H1 (cell line): ENCODE measurements at regions not wholly inside any gene's neighbourhood (a gene's known extent, or its start where the extent isn't known, plus 50 kb on each side); places are given as distances from the start of the nearest gene placed in this dataset.

ENCODE experiments used
- CTCF ChIA-PET: fragments of 300-600 bp; sonication (Branson Sonifier 250); formaldehyde crosslinking; loops from one replicate; lab custom pipeline; 2021; ENCODE audit not compliant: partially characterized antibody; lab: Charles Lee
- POLR2A ChIA-PET: fragments of 300-600 bp; sonication (Branson Sonifier 250); formaldehyde crosslinking; loops from one replicate; lab custom pipeline; 2021; ENCODE audit warnings: inconsistent platforms; ENCODE audit not compliant: partially characterized antibody; lab: Charles Lee
- DNase-seq, 2 experiments: peaks; one replicate each; pipeline versions ENCODE4 v3.0.0 to v3.0.0-alpha.2; 2010 to 2022; ENCODE audit warnings: low spot score in 2 of 2, low read depth in 1 of 2, mixed read lengths in 1 of 2
- FAIRE-seq: peaks from 2 replicates; lab custom pipeline; 2011; peaks lifted over from hg19 to GRCh38; lab: Jason Lieb, UNC
- H2AFZ ChIP-seq: 2 replicates; pipeline ENCODE4 v1.8.1; 2012; ENCODE audit warnings: low read length, inconsistent platforms
- H2AK5ac ChIP-seq: 2 replicates; pipeline ENCODE4 v1.6.1; 2013; ENCODE audit warnings: low read depth, low read length
- H2BK120ac ChIP-seq: replicated peaks from 2 replicates; pipeline ENCODE3; 2013; ENCODE audit warnings: low read depth, low read length, inconsistent platforms
- H2BK12ac ChIP-seq: 2 replicates; pipeline ENCODE4 v1.6.1; 2013; ENCODE audit warnings: low read depth, low read length
- H2BK15ac ChIP-seq: 2 replicates; pipeline ENCODE4 v1.6.1; 2013; ENCODE audit warnings: low read length
- H2BK20ac ChIP-seq: 2 replicates; pipeline ENCODE4 v1.6.1; 2013; ENCODE audit warnings: low read length
- H2BK5ac ChIP-seq: 2 replicates; pipeline ENCODE4 v1.6.1; 2013; ENCODE audit warnings: low read depth, low read length
- H3K14ac ChIP-seq: 2 replicates; pipeline ENCODE4 v1.6.1; 2013; ENCODE audit warnings: inconsistent platforms; ENCODE audit not compliant: insufficient read length
- H3K18ac ChIP-seq: 2 replicates; pipeline ENCODE4 v1.6.1; 2013; ENCODE audit warnings: low read length; ENCODE audit errors: extremely low read depth
- H3K23ac ChIP-seq: 2 replicates; pipeline ENCODE4 v1.6.1; 2013; ENCODE audit warnings: inconsistent platforms; ENCODE audit not compliant: insufficient read length
- H3K23me2 ChIP-seq: 2 replicates; pipeline ENCODE4 v1.6.1; 2013; ENCODE audit warnings: low read depth, low read length
- H3K27ac ChIP-seq: 2 replicates; pipeline ENCODE4 v1.6.1; 2011; ENCODE audit warnings: low read depth, low read length, inconsistent platforms
- H3K27me3 ChIP-seq, 4 experiments: replicated peaks in 1 of 4; 1 replicate in 1 of 4; 2 replicates in 3 of 4; pipeline versions ENCODE4 v1.6.1 to v1.8.1; 2011 to 2013; ENCODE audit warnings: low read length in 3 of 4, mild to moderate bottlenecking in 3 of 4, inconsistent platforms in 2 of 4, mixed read lengths in 2 of 4, moderate library complexity in 1 of 4; ENCODE audit not compliant: control insufficient read depth in 3 of 4, insufficient read depth in 3 of 4; ENCODE audit errors: extremely low read depth in 1 of 4
- H3K36me3 ChIP-seq, 4 experiments: 2 replicates each; pipeline versions ENCODE4 v1.6.1 to v1.8.1; 2011 to 2013; ENCODE audit warnings: mild to moderate bottlenecking in 4 of 4, low read length in 3 of 4, moderate library complexity in 2 of 4, control low read depth in 1 of 4, inconsistent platforms in 1 of 4; ENCODE audit not compliant: insufficient read depth in 4 of 4, control insufficient read depth in 2 of 4
- H3K4ac ChIP-seq: replicated peaks from 2 replicates; pipeline ENCODE3; 2013; ENCODE audit warnings: low read length, low read depth, mixed read lengths, inconsistent platforms; ENCODE audit not compliant: insufficient read length
- H3K4me1 ChIP-seq, 4 experiments: replicated peaks in 1 of 4; 1 replicate in 1 of 4; 2 replicates in 3 of 4; pipeline versions ENCODE4 v1.6.1 to v1.8.1; 2011 to 2013; ENCODE audit warnings: low read length in 3 of 4, inconsistent platforms in 2 of 4, mixed read lengths in 1 of 4; ENCODE audit not compliant: insufficient read depth in 4 of 4, control insufficient read depth in 3 of 4
- H3K4me2 ChIP-seq, 2 experiments: 2 replicates each; pipeline versions ENCODE4 v1.6.1 to v1.8.1; 2011 to 2013; ENCODE audit warnings: low read depth in 2 of 2, low read length in 2 of 2, control low read depth in 1 of 2, inconsistent platforms in 1 of 2, mild to moderate bottlenecking in 1 of 2; ENCODE audit not compliant: insufficient read depth in 1 of 2
- H3K4me3 ChIP-seq, 4 experiments: fragments of 200-600, 300-600 bp in 1 of 4; sonication (generic), shearing (Covaris generic), sonication (Bioruptor Twin) in 1 of 4; 2 replicates each; pipeline versions ENCODE4 v1.5.1 to v1.8.1; 2011 to 2016; ENCODE audit warnings: low read length in 4 of 4, low read depth in 3 of 4, control low read depth in 2 of 4, inconsistent platforms in 2 of 4, mild to moderate bottlenecking in 2 of 4, mixed read lengths in 1 of 4, moderate library complexity in 1 of 4; ENCODE audit not compliant: insufficient read depth in 2 of 4; ENCODE audit errors: extremely low read depth in 1 of 4
- H3K56ac ChIP-seq: replicated peaks from 2 replicates; pipeline ENCODE3; 2013; ENCODE audit warnings: low read depth, mild to moderate bottlenecking, mixed read lengths, low read length, inconsistent platforms; ENCODE audit not compliant: insufficient read length
- H3K79me1 ChIP-seq: 2 replicates; pipeline ENCODE4 v1.6.1; 2013; ENCODE audit warnings: low read depth, low read length, control low read depth
- H3K79me2 ChIP-seq, 2 experiments: 2 replicates each; pipeline versions ENCODE4 v1.6.1 to v1.8.1; 2012 to 2013; ENCODE audit warnings: low read length in 2 of 2, mild to moderate bottlenecking in 2 of 2, inconsistent platforms in 1 of 2; ENCODE audit not compliant: insufficient read depth in 2 of 2, control insufficient read depth in 1 of 2
- H3K9ac ChIP-seq, 4 experiments: replicated peaks in 1 of 4; 1 replicate in 1 of 4; 2 replicates in 3 of 4; pipeline versions ENCODE4 v1.6.1 to v1.8.1; 2011 to 2013; ENCODE audit warnings: low read depth in 3 of 4, low read length in 3 of 4, control low read depth in 2 of 4, mild to moderate bottlenecking in 2 of 4, moderate library complexity in 2 of 4, inconsistent platforms in 1 of 4; ENCODE audit errors: extremely low read depth in 1 of 4
- H3K9me3 ChIP-seq, 2 experiments: 2 replicates each; pipeline versions ENCODE4 v1.6.1 to v1.8.1; 2012 to 2013; ENCODE audit warnings: mild to moderate bottlenecking in 2 of 2, moderate library complexity in 2 of 2, control low read depth in 1 of 2, inconsistent platforms in 1 of 2, low read depth in 1 of 2, low read length in 1 of 2, mixed read lengths in 1 of 2; ENCODE audit not compliant: insufficient read depth in 2 of 2
- H4K20me1 ChIP-seq, 2 experiments: replicated peaks in 1 of 2; 2 replicates each; pipeline versions ENCODE3 to v1.8.1; 2011 to 2013; ENCODE audit warnings: inconsistent platforms in 2 of 2, low read length in 2 of 2, mild to moderate bottlenecking in 1 of 2; ENCODE audit not compliant: insufficient read depth in 2 of 2, control insufficient read depth in 1 of 2
- H4K5ac ChIP-seq: 2 replicates; pipeline ENCODE4 v1.6.1; 2013; ENCODE audit warnings: low read length, low read depth, mixed read lengths, inconsistent platforms; ENCODE audit not compliant: insufficient read length
- H4K8ac ChIP-seq: 2 replicates; pipeline ENCODE4 v1.8.0; 2013; ENCODE audit warnings: mild to moderate bottlenecking, moderate library complexity, low read length, inconsistent platforms; ENCODE audit not compliant: insufficient read depth; ENCODE audit errors: extremely low read depth
- H4K91ac ChIP-seq: replicated peaks from 2 replicates; pipeline ENCODE3; 2013; ENCODE audit warnings: low read length, mixed read lengths, inconsistent platforms; ENCODE audit not compliant: insufficient read length
- E2F6 ChIP-seq: IDR thresholded peaks from 2 replicates; pipeline ENCODE4 v1.6.1; 2012; ENCODE audit warnings: inconsistent platforms
- WGBS, 2 experiments: shearing (Covaris generic) in 1 of 2; methylation state at CpG; one replicate each; pipeline versions ENCODE4 v1.1.6 to v1.1.7; 2013 to 2015; ENCODE audit warnings: low lambda C conversion rate in 2 of 2, mixed read lengths in 2 of 2, inconsistent platforms in 1 of 2, low coverage in 1 of 2, missing lambda C conversion rate in 1 of 2; ENCODE audit not compliant: insufficient replicate concordance in 2 of 2, insufficient coverage in 1 of 2, insufficient read length in 1 of 2; ENCODE audit errors: extremely low coverage in 1 of 2, missing lambda C conversion rate in 1 of 2; 5-methylcytosine and 5-hydroxymethylcytosine counted together

GRCh38 chr4:71625005-71625404 is 158.9 kb downstream of the GC start:
- Histone ChIP-seq H3K36me3 (no peaks in the 10 kb centered on the region), H3K4me2 (no peak overlapping the region), H4K91ac (no peak overlapping the region), H2BK120ac (no peak overlapping the region), H2AK5ac (no peak overlapping the region), H3K9me3 (no peaks in the 10 kb centered on the region), H3K4me3 (no peak overlapping the region), H3K4ac (no peak overlapping the region), H3K23me2 (no peaks in the 10 kb centered on the region), H3K56ac (no peak overlapping the region), H2BK15ac (no peak overlapping the region), H3K27me3 (no peaks in the 10 kb centered on the region), H2AFZ (no peak overlapping the region), H3K27ac (no peak overlapping the region), H3K18ac (no peak overlapping the region), H2BK12ac (no peak overlapping the region), H3K9ac (no peak overlapping the region), H3K23ac (no peak overlapping the region), H4K8ac (no peak overlapping the region), H3K14ac (no peak overlapping the region), H3K79me2 (no peaks in the 10 kb centered on the region), H4K20me1 (no peaks in the 10 kb centered on the region), H2BK5ac (no peak overlapping the region), H4K5ac (no peak overlapping the region), H2BK20ac (no peak overlapping the region), H3K4me1 (no peaks in the 10 kb centered on the region), H3K79me1 (no peaks in the 10 kb centered on the region)
- FAIRE-seq = no peak
- POLR2A ChIA-PET = no interaction called here
- no peak for DNase-seq
- CTCF ChIA-PET = no interaction called here
- 87% methylated on average over 4 of the region's 4 CpGs; no CpG with 5 or more reads in 1 of the 2 experiments for WGBS, 2 experiments
- no peak for TF ChIP-seq E2F6
